GM19438 (cell line): ENCODE measurements at regions not wholly inside any gene's neighbourhood (a gene's known extent, or its start where the extent isn't known, plus 50 kb on each side); places are given as distances from the start of the nearest gene placed in this dataset.
"Not testable (repeated sequence)": the region's sequence is repeated elsewhere in the genome, so short reads cannot be mapped to it uniquely, and the experiment has no call there.

Source experiments
- ATAC-seq: cut with Tn5 transposase; IDR thresholded peaks from one replicate; pipeline ENCODE4 v1.9.1; 2021; ENCODE audit warnings: low read depth; ENCODE audit not compliant: unreplicated experiment

- ATAC-seq = no peak
These were observed 192.2 kb downstream of the MCHR2 start for GRCh38 chr6:99801805-99802204.

GRCh38 chr6:99802396-99803031 lies 191.5 kb downstream of the MCHR2 start:
- ATAC-seq = no peak

GRCh38 chr6:99808992-99809391 lies 185.0 kb downstream of the MCHR2 start:
- ATAC-seq = no peak

GRCh38 chr6:99810295-99810694 lies 183.7 kb downstream of the MCHR2 start:
- ATAC-seq = no peak

GRCh38 chr6:99810942-99811620 lies 182.9 kb downstream of the MCHR2 start:
- no peak for ATAC-seq

GRCh38 chr6:99811636-99812035 lies 182.4 kb downstream of the MCHR2 start:
- ATAC-seq = no peak

- no peak for ATAC-seq
These were observed 180.5 kb downstream of the MCHR2 start for GRCh38 chr6:99813565-99813964.

GRCh38 chr6:99814230-99814928 lies 179.6 kb downstream of the MCHR2 start:
- ATAC-seq = no peak

- no peak for ATAC-seq
These were observed 177.2 kb downstream of the MCHR2 start for GRCh38 chr6:99816795-99817194.

GRCh38 chr6:99818161-99818560 lies 175.9 kb downstream of the MCHR2 start:
- no peak for ATAC-seq

GRCh38 chr6:99819853-99820252 lies 174.2 kb downstream of the MCHR2 start:
- ATAC-seq = no peak

- ATAC-seq = no peak
These were observed 172.9 kb downstream of the MCHR2 start for GRCh38 chr6:99821164-99821563.

- ATAC-seq = no peak
These were observed 171.1 kb downstream of the MCHR2 start for GRCh38 chr6:99822741-99823512.

GRCh38 chr6:99823513-99824235 lies 170.3 kb downstream of the MCHR2 start:
- not testable (repeated sequence) for ATAC-seq

- ATAC-seq = no peak
These were observed 161.0 kb downstream of the MCHR2 start for GRCh38 chr6:99833034-99833433.

GRCh38 chr6:99836471-99836870 lies 157.6 kb downstream of the MCHR2 start:
- no peak for ATAC-seq

- ATAC-seq = no peak
These were observed 155.4 kb downstream of the MCHR2 start for GRCh38 chr6:99838607-99839006.

GRCh38 chr6:99841297-99841696 lies 152.7 kb downstream of the MCHR2 start:
- ATAC-seq = no peak

GRCh38 chr6:99846006-99846405 lies 148.0 kb downstream of the MCHR2 start:
- ATAC-seq = no peak

GRCh38 chr6:99850841-99851240 lies 143.2 kb downstream of the MCHR2 start:
- no peak for ATAC-seq
